ENCODE measurements at regions not wholly inside any gene's neighbourhood (a gene's known extent, or its start where the extent isn't known, plus 50 kb on each side); places are given as distances from the start of the nearest gene placed in this dataset.

GRCh38 chr3:117920253-117920898, 1114.3 kb downstream of the IGSF11 start:
- TF ChIP-seq ZNF12 (CRISPR knock-in tag; IDR thresholded peaks at IDR 0.05): no peak
- no peak for TF ChIP-seq ZNF217 (CRISPR knock-in tag; IDR thresholded peaks at IDR 0.05)
- no peak for TF ChIP-seq ZNF280A (IDR thresholded peaks at IDR 0.05; ENCODE audit: low read depth, partially characterized antibody)
- no peak for TF ChIP-seq ZNF584 (CRISPR knock-in tag; IDR thresholded peaks at IDR 0.05; ENCODE audit: low read depth)
- no peak for TF ChIP-seq ASH1L (IDR thresholded peaks at IDR 0.05; ENCODE audit: borderline replicate concordance, low read depth, partially characterized antibody)
- no peak for TF ChIP-seq BCLAF1 (IDR thresholded peaks at IDR 0.05; ENCODE audit: borderline replicate concordance in 1 of 2, control insufficient read depth in 1 of 2, low read depth in 2 of 2, low read length in 1 of 2)
- TF ChIP-seq TAL1 (IDR thresholded peaks at IDR 0.05): no peak
- no TSS peak for BruUV-seq (replicated peaks)
- H4K20me1 ChIP-seq (replicated peaks; ENCODE audit: control insufficient read depth, insufficient read depth, low read length): no peaks in the 10 kb centered on the region
- no peak overlapping the region for H2AFZ ChIP-seq (ENCODE audit: low read depth, low read length)
- no peak overlapping the region for H3K4me3 ChIP-seq
- H3K9ac ChIP-seq (ENCODE audit: insufficient read depth in 1 of 2, low read depth in 2 of 2, low read length in 2 of 2): no peak overlapping the region
- ATAC-seq (no peak), DNase-seq (ENCODE audit: extremely low read depth in 1 of 4, low spot score in 3 of 4) (no peak), FAIRE-seq (no peak)
- H3K9me3 ChIP-seq (replicated peaks; ENCODE audit: control insufficient read depth, insufficient read depth, low read depth, low read length): no peaks in the 10 kb centered on the region
- CTCF ChIA-PET (ENCODE audit: low intra/inter-chr PET ratio): no interaction called here
- H3K4me1 ChIP-seq (replicated peaks in 1 of 2; ENCODE audit: control insufficient read depth in 2 of 2, insufficient read depth in 2 of 2, low read length in 2 of 2): no peaks in the 10 kb centered on the region
- no peaks in the 10 kb centered on the region for H3K9me1 ChIP-seq (ENCODE audit: control insufficient read depth, insufficient read depth, low read length)
- 0% methylated on average over 7 of the region's 7 CpGs for WGBS (ENCODE audit: insufficient coverage, low coverage, missing lambda C conversion rate)
- no peaks in the 10 kb centered on the region for H3K27me3 ChIP-seq (ENCODE audit: control insufficient read depth in 2 of 2, insufficient read depth in 2 of 2, low read length in 2 of 2)
- no peaks in the 10 kb centered on the region for H3K36me3 ChIP-seq (ENCODE audit: control insufficient read depth, insufficient read depth, low read length)
- in situ Hi-C loops (cut with MboI) (no loop called here), intact Hi-C loops (cut with micrococcal nuclease) (no loop called here)
- H3K79me2 ChIP-seq (ENCODE audit: control insufficient read depth, insufficient read depth, low read length): no peaks in the 10 kb centered on the region
- POLR2A ChIA-PET: no interaction called here
- no peak overlapping the region for H3K27ac ChIP-seq (ENCODE audit: extremely low read depth, low read depth, low read length)
- no peak overlapping the region for H3K4me2 ChIP-seq (ENCODE audit: insufficient read depth, low read length)

All from K562 (cell line).